ENCODE measurements at regions not wholly inside any gene's neighbourhood (a gene's known extent, or its start where the extent isn't known, plus 50 kb on each side); places are given as distances from the start of the nearest gene placed in this dataset.

DNA sequence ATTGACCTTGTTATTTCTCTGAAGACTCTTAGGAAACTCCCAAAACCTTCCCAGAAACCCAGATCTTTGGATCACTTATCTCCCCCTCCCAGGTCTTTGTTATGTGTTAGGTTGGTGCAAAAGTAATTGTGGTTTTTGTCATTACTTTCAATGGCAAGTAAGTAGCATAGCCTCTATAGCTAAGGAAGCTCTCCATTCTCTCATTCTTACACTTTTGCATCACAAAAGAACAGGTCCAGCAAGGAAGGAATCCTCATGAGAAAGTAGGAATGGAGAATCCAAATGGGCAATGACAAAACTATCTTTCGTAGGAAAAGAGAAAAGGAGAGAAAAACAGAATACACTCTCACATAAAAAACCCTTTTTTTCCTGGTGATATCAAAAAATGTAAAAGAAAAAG, 81.3 kb upstream of the ELAVL2 start:
- no peaks in the 10 kb centered on the region for H3K9me3 ChIP-seq
- TF ChIP-seq, protein P1, sequence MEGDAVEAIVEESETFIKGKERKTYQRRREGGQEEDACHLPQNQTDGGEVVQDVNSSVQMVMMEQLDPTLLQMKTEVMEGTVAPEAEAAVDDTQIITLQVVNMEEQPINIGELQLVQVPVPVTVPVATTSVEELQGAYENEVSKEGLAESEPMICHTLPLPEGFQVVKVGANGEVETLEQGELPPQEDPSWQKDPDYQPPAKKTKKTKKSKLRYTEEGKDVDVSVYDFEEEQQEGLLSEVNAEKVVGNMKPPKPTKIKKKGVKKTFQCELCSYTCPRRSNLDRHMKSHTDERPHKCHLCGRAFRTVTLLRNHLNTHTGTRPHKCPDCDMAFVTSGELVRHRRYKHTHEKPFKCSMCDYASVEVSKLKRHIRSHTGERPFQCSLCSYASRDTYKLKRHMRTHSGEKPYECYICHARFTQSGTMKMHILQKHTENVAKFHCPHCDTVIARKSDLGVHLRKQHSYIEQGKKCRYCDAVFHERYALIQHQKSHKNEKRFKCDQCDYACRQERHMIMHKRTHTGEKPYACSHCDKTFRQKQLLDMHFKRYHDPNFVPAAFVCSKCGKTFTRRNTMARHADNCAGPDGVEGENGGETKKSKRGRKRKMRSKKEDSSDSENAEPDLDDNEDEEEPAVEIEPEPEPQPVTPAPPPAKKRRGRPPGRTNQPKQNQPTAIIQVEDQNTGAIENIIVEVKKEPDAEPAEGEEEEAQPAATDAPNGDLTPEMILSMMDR (IDR thresholded peaks at IDR 0.05; ENCODE audit: insufficient read depth in 1 of 2, low read depth in 1 of 2, low read length in 1 of 2, severe bottlenecking in 1 of 2, unreplicated experiment in 1 of 2): no peak
- POLR2A ChIA-PET: no interaction called here
- Mint-ChIP-seq H3K27ac (ENCODE audit: unreplicated experiment) (no peak overlapping the region), H3K4me1 (ENCODE audit: low read depth, unreplicated experiment) (no peaks in the 10 kb centered on the region), H3K27me3 (ENCODE audit: insufficient read depth, unreplicated experiment) (no peaks in the 10 kb centered on the region), H3K36me3 (ENCODE audit: insufficient read depth, unreplicated experiment) (no peaks in the 10 kb centered on the region), H3K9me3 (ENCODE audit: unreplicated experiment) (no peaks in the 10 kb centered on the region), H3K4me3 (ENCODE audit: unreplicated experiment) (no peak overlapping the region)
- no peaks in the 10 kb centered on the region for H3K36me3 ChIP-seq (ENCODE audit: control insufficient read depth, insufficient read depth, low read length)
- no peak for DNase-seq
- no peak overlapping the region for H3K4me3 ChIP-seq (ENCODE audit: low read depth, low read length)
- no peaks in the 10 kb centered on the region for H3K4me1 ChIP-seq
- BruUV-seq (replicated peaks): no TSS peak
- intact Hi-C loops (cut with micrococcal nuclease; ENCODE audit: unreplicated experiment): no loop called here
- CTCF ChIA-PET: no interaction called here
- no peaks in the 10 kb centered on the region for H3K27me3 ChIP-seq (replicated peaks; ENCODE audit: control insufficient read depth, insufficient read depth, low read length)

DNA sequence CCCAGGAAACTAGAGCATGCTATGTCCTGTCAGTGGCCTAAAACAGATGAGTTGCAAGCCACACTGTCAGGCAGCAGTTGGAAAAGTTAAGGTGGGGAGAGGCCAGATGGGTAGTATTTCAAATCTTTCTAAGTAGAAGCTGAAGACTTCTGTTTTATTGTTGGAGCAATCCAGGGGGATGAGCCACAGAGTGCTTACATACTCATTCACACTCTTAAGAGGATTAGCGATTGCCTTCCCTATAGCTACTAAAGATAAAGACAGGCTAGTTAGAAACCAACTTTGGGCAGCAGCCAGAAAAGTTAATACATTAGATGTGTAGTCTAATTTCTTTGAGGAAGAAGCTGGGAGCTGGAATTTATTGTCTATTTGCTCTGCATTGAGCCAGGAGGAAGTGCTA, 61.7 kb upstream of the ELAVL2 start:
- Histone ChIP-seq H3K4me3 (ENCODE audit: low read depth, low read length) (no peak overlapping the region), H3K27me3 (replicated peaks; ENCODE audit: control insufficient read depth, insufficient read depth, low read length) (no peaks in the 10 kb centered on the region), H3K4me1 (no peaks in the 10 kb centered on the region), H3K9me3 (no peaks in the 10 kb centered on the region), H3K36me3 (ENCODE audit: control insufficient read depth, insufficient read depth, low read length) (no peaks in the 10 kb centered on the region)
- no TSS peak for BruUV-seq (replicated peaks)
- H3K4me3 Mint-ChIP-seq (ENCODE audit: unreplicated experiment): no peak overlapping the region
- intact Hi-C loops (cut with micrococcal nuclease; ENCODE audit: unreplicated experiment): no loop called here
- ChIA-PET POLR2A (no interaction called here), CTCF (no interaction called here)
- H3K27me3 Mint-ChIP-seq (ENCODE audit: insufficient read depth, unreplicated experiment): no peaks in the 10 kb centered on the region
- H3K27ac Mint-ChIP-seq (ENCODE audit: unreplicated experiment): no peak overlapping the region
- no peak for DNase-seq
- no peaks in the 10 kb centered on the region for H3K36me3 Mint-ChIP-seq (ENCODE audit: insufficient read depth, unreplicated experiment)
- TF ChIP-seq, protein P1 (IDR thresholded peaks at IDR 0.05; ENCODE audit: insufficient read depth in 1 of 2, low read depth in 1 of 2, low read length in 1 of 2, severe bottlenecking in 1 of 2, unreplicated experiment in 1 of 2): no peak
- H3K9me3 Mint-ChIP-seq (ENCODE audit: unreplicated experiment): no peaks in the 10 kb centered on the region
- no peaks in the 10 kb centered on the region for H3K4me1 Mint-ChIP-seq (ENCODE audit: low read depth, unreplicated experiment)

Data from Caco-2 (cell line).